HEK293T (cell line): ENCODE measurements at regions not wholly inside any gene's neighbourhood (a gene's known extent, or its start where the extent isn't known, plus 50 kb on each side); places are given as distances from the start of the nearest gene placed in this dataset.

Experiments
- CTCF ChIA-PET: fragments of 350-600 bp; formaldehyde crosslinking; extraction: SDS; loops from one replicate; lab custom pipeline; 2021; ENCODE audit warnings: antibody characterized with exemption, inconsistent platforms; lab: Yijun Ruan, JAX
- POLR2A ChIA-PET: fragments of 350-600 bp; formaldehyde crosslinking; extraction: SDS; loops from one replicate; lab custom pipeline; 2020; ENCODE audit warnings: antibody characterized with exemption, inconsistent platforms; lab: Yijun Ruan, JAX
- DNase-seq: peaks from one replicate; pipeline ENCODE4 v3.0.0; 2012; ENCODE audit warnings: mixed read lengths; ENCODE audit errors: extremely low spot score
- ARNT ChIP-seq: fragments of 450-650 bp; IDR thresholded peaks from 2 replicates; pipeline ENCODE4 v1.6.1; 2017; ENCODE audit warnings: mild to moderate bottlenecking
- BHLHE40 ChIP-seq: fragments of 450-650 bp; IDR thresholded peaks from 2 replicates; pipeline ENCODE4 v1.6.1; 2016; ENCODE audit warnings: mild to moderate bottlenecking, moderate library complexity, borderline replicate concordance
- CTBP1 ChIP-seq: fragments of 450-650 bp; IDR thresholded peaks from 2 replicates; pipeline ENCODE4 v1.6.1; 2016; ENCODE audit warnings: borderline replicate concordance
- ELF4 ChIP-seq: fragments of 450-650 bp; IDR thresholded peaks from 2 replicates; pipeline ENCODE4 v1.6.1; 2017; ENCODE audit warnings: antibody characterized with exemption
- FOXA1 ChIP-seq: fragments of 450-650 bp; IDR thresholded peaks from 2 replicates; pipeline ENCODE4 v1.6.1; 2016; ENCODE audit warnings: mild to moderate bottlenecking
- FOXK2 ChIP-seq: fragments of 450-650 bp; IDR thresholded peaks from 2 replicates; pipeline ENCODE4 v1.6.1; 2016; ENCODE audit warnings: mild to moderate bottlenecking
- FOXM1 ChIP-seq: fragments of 450-650 bp; IDR thresholded peaks from 2 replicates; pipeline ENCODE4 v1.6.1; 2017; ENCODE audit warnings: mild to moderate bottlenecking, borderline replicate concordance
- HDGF ChIP-seq: fragments of 450-650 bp; IDR thresholded peaks from 2 replicates; pipeline ENCODE4 v1.6.1; 2017; ENCODE audit warnings: antibody characterized with exemption, borderline replicate concordance
- L3MBTL2 ChIP-seq: fragments of 450-650 bp; conservative IDR thresholded peaks from 2 replicates; pipeline ENCODE4 v1.6.1; 2016; ENCODE audit warnings: mild to moderate bottlenecking
- LEF1 ChIP-seq: fragments of 450-650 bp; IDR thresholded peaks from 2 replicates; pipeline ENCODE4 v1.6.1; 2017; ENCODE audit warnings: mild to moderate bottlenecking, borderline replicate concordance
- NFRKB ChIP-seq: fragments of 450-650 bp; IDR thresholded peaks from 2 replicates; pipeline ENCODE4 v1.6.1; 2016; ENCODE audit warnings: mild to moderate bottlenecking, moderate library complexity
- SP1 ChIP-seq: fragments of 450-650 bp; IDR thresholded peaks from 2 replicates; pipeline ENCODE4 v1.6.1; 2017
- SUZ12 ChIP-seq: fragments of 450-650 bp; IDR thresholded peaks from 2 replicates; pipeline ENCODE4 v1.6.1; 2016; ENCODE audit warnings: mild to moderate bottlenecking
- TARDBP ChIP-seq: fragments of 450-650 bp; IDR thresholded peaks from 2 replicates; pipeline ENCODE4 v1.6.1; 2016
- ZNF384 ChIP-seq: fragments of 450-650 bp; IDR thresholded peaks from 2 replicates; pipeline ENCODE4 v1.6.1; 2016
- TF ChIP-seq, protein P1 (sequence below): fragments of 450-650 bp; IDR thresholded peaks from 2 replicates; pipeline ENCODE4 v1.6.1; 2016

DNA sequence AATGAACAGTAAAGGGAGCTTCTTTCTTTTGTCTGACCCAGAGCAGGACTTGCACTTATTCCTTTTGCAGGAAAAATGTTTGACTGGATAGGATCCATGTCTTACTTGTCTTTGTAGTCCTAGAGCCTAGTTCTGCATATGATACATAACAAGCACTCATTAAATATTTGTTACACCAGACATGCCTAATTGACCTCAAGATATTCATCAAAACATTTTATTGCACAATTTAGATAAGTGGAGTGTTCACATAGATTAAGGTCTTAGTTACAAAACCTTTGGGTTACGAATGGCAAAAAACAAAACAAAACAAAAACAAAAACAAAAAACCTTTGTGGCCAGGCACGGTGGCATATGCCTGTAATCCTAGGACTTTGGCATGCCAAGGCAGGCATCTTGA is 735.8 kb upstream of the NRSN1 start:
- POLR2A ChIA-PET, result no interaction called here
- DNase-seq, result no peak
- TF ChIP-seq SUZ12 (no peak), CTBP1 (no peak), ELF4 (no peak), FOXM1 (no peak), L3MBTL2 (no peak)
- CTCF ChIA-PET, result no interaction called here

DNA sequence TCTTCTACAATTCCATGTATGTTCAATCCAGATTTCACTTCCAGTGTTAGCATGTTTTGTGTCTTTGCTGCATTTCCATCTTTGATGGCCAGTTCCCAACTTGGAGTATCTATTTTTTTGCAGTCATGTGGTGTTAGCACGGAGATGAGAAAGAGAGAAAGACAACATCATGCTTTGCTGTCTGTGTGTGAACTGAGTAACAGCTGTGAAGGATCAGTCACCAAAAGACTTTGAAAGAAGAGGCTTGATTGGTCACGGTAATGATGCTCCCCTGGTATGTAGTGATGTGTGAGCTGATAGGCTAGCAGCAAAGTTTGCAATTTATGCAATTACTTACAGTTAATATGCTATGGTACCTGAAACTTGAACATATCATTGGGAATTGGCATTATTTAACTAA is 731.3 kb upstream of the NRSN1 start:
- ChIA-PET CTCF (no interaction called here), POLR2A (no interaction called here)
- TF ChIP-seq, protein P1, sequence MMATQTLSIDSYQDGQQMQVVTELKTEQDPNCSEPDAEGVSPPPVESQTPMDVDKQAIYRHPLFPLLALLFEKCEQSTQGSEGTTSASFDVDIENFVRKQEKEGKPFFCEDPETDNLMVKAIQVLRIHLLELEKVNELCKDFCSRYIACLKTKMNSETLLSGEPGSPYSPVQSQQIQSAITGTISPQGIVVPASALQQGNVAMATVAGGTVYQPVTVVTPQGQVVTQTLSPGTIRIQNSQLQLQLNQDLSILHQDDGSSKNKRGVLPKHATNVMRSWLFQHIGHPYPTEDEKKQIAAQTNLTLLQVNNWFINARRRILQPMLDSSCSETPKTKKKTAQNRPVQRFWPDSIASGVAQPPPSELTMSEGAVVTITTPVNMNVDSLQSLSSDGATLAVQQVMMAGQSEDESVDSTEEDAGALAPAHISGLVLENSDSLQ, result no peak
- no peak for TF ChIP-seq LEF1
- no peak for TF ChIP-seq NFRKB
- TF ChIP-seq ELF4, result no peak
- TF ChIP-seq SP1, result no peak
- no peak for TF ChIP-seq SUZ12
- TF ChIP-seq ARNT, result no peak
- TF ChIP-seq FOXM1, result no peak
- TF ChIP-seq FOXA1, result no peak
- no peak for TF ChIP-seq ZNF384
- no peak for TF ChIP-seq CTBP1
- no peak for TF ChIP-seq HDGF
- TF ChIP-seq L3MBTL2, result no peak
- TF ChIP-seq BHLHE40, result no peak
- DNase-seq, result no peak

DNA sequence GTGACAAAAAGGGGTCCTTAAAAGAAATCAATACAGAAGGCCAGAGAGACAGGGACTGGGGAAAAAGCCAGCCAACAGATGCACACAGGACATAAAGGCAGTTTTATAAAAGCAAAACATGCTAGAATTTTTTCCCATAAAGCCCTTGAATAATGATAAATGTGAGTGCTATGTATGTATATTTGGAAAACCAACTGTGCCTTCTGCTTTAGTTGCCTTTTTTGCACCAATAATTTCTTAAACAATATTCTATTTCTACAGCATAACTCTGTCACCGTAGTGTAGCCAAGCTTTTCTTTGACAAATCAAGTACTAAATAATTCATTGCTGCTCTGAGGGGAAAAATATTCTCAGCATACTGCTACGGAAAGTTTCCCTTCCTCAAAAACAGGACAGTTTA is 730.6 kb upstream of the NRSN1 start:
- no peak for DNase-seq
- TF ChIP-seq ELF4 (no peak), CTBP1 (no peak), TARDBP (no peak), L3MBTL2 (no peak), LEF1 (no peak), FOXK2 (no peak), ZNF384 (no peak), FOXM1 (no peak), HDGF (no peak), NFRKB (no peak)
- TF ChIP-seq, protein P1, result no peak
- CTCF ChIA-PET, result no interaction called here
- POLR2A ChIA-PET, result no interaction called here

DNA sequence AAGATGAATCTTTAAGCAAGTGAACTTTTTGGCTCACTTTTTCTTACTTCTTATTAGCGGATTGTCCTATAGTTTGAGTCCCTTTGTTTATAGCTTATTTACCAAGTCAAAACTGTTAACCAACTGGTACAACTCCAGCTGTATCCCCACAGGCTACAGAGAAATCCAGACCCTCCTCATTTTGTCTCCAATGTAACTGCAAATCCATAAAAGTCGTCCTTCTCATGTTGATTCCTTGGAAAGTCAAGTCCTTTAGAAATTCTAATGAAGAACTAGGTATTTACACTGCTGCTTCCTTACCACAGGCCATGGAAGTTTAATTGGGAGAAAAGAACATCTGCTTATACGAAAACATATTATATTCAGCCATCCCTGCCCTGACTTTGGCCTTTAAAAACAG is 729.1 kb upstream of the NRSN1 start:
- DNase-seq, result no peak

DNA sequence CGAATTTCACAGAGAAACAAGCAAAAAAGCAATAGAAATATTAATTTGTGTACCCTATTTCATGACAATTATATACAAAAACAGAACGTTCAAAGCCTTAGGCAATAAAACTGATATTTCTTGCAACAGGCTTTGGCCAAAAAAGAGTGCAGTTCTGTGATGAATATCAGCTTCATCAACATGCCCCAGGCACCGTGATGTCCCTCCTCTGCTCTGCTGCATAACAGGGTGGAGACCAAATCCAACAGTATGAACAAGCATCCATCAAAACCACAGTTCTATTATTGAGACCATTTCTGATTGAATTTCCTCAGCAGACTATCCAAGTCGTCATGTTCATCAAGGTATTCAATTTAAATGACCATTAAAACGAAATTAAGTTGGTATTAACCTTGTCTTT is 722.6 kb upstream of the NRSN1 start:
- no peak for TF ChIP-seq TARDBP
- no peak for TF ChIP-seq L3MBTL2
- no peak for TF ChIP-seq CTBP1
- TF ChIP-seq ZNF384, result no peak
- TF ChIP-seq LEF1, result no peak
- TF ChIP-seq FOXA1, result no peak
- no peak for TF ChIP-seq ARNT
- no peak for TF ChIP-seq NFRKB
- no peak for TF ChIP-seq SUZ12
- TF ChIP-seq FOXK2, result no peak
- no peak for TF ChIP-seq FOXM1
- no peak for TF ChIP-seq SP1
- CTCF ChIA-PET, result no interaction called here
- no peak for DNase-seq
- POLR2A ChIA-PET, result no interaction called here

More for the DNA sequence above, 729.1 kb upstream of the NRSN1 start:
- ChIA-PET CTCF (no interaction called here), POLR2A (no interaction called here)
- TF ChIP-seq SUZ12, result no peak
- TF ChIP-seq LEF1, result no peak
- no peak for TF ChIP-seq TARDBP
- TF ChIP-seq FOXM1, result no peak
- no peak for TF ChIP-seq NFRKB
- TF ChIP-seq BHLHE40, result no peak
- TF ChIP-seq SP1, result no peak
- no peak for TF ChIP-seq CTBP1
- no peak for TF ChIP-seq FOXA1
- TF ChIP-seq L3MBTL2, result no peak
- TF ChIP-seq ARNT, result no peak
- no peak for TF ChIP-seq HDGF
- TF ChIP-seq, protein P1, result no peak
- no peak for TF ChIP-seq ZNF384
- no peak for TF ChIP-seq FOXK2
- TF ChIP-seq ELF4, result no peak

DNA sequence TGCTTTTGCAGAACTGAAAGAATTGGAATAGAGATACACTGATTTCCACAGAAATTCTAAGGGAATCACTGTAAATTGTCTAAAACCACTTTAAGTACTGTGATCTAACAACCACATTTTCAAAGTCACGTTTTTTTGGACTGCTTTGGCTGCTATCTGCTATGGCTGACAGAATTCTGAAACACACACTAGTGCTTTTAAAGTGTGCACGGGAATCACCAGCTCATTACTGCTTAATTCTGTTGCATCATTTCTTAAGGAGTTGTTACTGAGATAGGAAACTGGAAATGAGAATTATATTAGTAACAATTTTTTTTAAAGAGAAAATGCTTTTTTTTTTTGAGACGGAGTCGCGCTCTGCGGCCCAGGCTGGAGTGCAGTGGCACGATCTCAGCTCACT is 716.5 kb upstream of the NRSN1 start:
- POLR2A ChIA-PET, result no interaction called here
- CTCF ChIA-PET, result no interaction called here
- TF ChIP-seq ZNF384 (no peak), HDGF (no peak), BHLHE40 (no peak), L3MBTL2 (no peak), FOXM1 (no peak), SUZ12 (no peak), TARDBP (no peak), ELF4 (no peak), CTBP1 (no peak), LEF1 (no peak), FOXA1 (no peak), ARNT (no peak)
- TF ChIP-seq, protein P1, result no peak
- no peak for DNase-seq
